HK-2 (cell line): ENCODE measurements at regions not wholly inside any gene's neighbourhood (a gene's known extent, or its start where the extent isn't known, plus 50 kb on each side); places are given as distances from the start of the nearest gene placed in this dataset.

Experiments
- DNase-seq: peaks from one replicate; pipeline ENCODE4 v3.0.0-alpha.2; 2018; ENCODE audit not compliant: unreplicated experiment

- DNase-seq: no peak
These were observed 142.2 kb downstream of the IRS2 start for GRCh38 chr13:109644069-109644750.

DNA sequence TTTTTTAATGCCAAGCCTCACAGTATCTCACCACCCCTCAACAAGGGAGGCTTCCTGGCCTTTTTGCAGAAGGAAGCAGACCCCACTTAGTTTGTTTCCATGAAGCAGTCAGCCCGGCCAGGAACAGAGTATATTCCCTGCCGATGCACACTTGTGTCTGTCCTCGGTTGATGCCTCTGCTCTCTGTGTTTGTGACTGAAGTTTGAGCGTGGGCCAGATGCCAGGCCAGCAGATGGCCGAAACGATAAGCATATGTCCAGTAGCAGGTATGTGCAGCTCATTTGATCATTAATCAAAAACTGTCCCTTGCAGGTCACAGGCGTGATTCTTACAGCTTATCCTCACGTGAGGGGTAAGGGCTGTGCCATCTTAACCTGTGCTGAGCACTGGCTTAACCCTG, 144.0 kb downstream of the IRS2 start:
- no peak for DNase-seq

GRCh38 chr13:109636736-109637135, 149.6 kb downstream of the IRS2 start:
- no peak for DNase-seq

- DNase-seq: no peak
These were observed 155.3 kb downstream of the IRS2 start for GRCh38 chr13:109631069-109631468.

GRCh38 chr13:109630271-109630670, 156.1 kb downstream of the IRS2 start:
- DNase-seq: no peak

GRCh38 chr13:109629737-109630136, 156.6 kb downstream of the IRS2 start:
- no peak for DNase-seq

GRCh38 chr13:109628251-109628699, 158.1 kb downstream of the IRS2 start:
- no peak for DNase-seq

DNA sequence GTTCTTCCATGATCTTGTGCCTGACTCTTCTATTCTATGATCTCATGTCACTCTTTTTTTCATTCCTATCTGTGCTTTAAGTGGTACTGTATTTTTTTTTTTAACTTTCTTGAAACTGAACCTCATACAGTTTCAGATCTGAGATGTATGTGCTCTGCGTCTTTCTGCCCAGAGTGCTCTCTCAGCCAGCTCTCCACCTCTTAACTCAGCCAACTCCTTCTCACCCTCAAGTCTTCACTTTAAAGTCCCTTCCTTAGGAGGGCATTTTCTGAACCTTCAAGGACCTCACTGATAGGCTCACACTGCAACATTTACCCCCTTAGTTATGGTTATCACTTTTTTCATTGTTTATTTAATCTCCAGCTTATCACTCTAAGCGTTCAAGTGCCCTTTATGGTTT, 158.7 kb downstream of the IRS2 start:
- DNase-seq: no peak

- no peak for DNase-seq
These were observed 159.8 kb downstream of the IRS2 start for GRCh38 chr13:109626386-109627171.

DNA sequence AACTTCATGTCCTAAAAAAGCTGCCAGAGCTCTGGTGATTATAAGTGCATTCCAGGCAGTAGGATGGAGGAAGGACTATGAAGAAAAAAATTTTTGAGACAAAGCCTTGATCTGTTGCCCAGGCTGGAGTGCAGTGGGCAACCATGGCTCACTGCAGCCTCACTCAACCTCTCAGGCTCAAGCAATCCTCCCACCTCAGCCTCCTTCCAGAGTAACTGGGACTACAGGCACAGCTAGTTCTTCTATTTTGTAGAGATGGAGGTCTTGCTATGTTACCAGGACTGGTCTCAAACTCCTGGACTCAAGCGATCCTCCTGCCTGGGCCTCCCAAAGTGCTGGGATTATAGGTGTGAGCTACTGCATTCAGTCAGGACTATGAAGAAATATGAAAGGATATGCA, 161.2 kb downstream of the IRS2 start:
- DNase-seq: no peak

GRCh38 chr13:109622006-109622405, 164.4 kb downstream of the IRS2 start:
- no peak for DNase-seq

DNA sequence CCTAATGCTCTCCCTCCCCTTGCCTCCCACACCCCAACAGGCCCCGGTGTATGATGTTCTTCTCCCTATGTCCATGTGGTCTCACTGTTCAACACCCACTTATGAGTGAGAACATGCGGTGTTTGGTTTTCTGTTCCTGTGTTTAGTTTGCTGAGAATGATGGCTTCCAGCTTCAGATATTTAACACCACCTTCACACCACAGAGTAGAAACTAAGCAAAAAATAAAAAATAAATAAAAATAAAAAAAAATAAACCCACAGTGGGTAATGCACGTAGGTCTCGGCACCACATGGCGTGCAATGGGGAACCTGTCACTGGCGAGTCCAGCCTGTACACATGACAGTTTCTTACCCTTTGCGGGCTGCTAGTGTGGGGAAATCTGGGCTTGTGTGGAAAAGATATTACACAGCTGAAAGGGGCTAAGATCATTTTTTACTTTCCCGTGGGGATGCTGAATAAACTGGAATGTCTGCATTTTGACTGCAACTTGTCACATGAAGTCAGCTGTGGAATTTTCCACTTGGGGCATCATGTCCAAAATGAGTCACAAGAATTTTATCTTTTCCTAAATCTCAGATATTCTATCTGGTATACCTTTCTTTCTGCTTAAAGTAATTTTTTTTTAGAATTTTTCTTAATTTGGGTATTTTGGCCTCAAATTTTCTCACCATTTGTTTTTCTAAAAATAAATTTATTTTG, 170.5 kb downstream of the IRS2 start:
- DNase-seq: no peak

GRCh38 chr13:109611912-109612691, 174.3 kb downstream of the IRS2 start:
- no peak for DNase-seq

DNA sequence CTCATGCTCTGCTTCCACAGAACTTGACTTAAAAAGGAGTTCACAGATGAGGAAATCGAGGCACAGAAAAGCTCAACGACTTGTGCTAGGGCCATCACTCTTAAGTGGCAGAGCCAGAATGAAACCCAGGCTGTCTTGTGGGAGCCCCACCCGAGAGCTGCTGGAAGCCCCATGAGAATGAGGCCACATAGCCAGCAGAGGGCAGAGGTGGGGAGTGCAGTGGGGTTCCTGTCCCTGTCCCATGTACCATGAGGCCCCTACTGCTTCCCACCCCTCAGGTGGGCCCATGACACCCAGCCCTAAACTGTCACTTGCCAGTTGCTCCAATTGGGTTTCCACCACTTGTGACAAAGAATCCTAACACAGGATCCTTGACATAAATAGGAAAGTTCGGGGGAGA, 175.9 kb downstream of the IRS2 start:
- DNase-seq: peak; percentile 2

- DNase-seq: no peak
These were observed 177.9 kb downstream of the IRS2 start for GRCh38 chr13:109608503-109608902.

- DNase-seq: no peak
These were observed 178.3 kb downstream of the IRS2 start for GRCh38 chr13:109608059-109608458.

- DNase-seq: no peak
These were observed 179.9 kb downstream of the IRS2 start for GRCh38 chr13:109606520-109606919.

DNA sequence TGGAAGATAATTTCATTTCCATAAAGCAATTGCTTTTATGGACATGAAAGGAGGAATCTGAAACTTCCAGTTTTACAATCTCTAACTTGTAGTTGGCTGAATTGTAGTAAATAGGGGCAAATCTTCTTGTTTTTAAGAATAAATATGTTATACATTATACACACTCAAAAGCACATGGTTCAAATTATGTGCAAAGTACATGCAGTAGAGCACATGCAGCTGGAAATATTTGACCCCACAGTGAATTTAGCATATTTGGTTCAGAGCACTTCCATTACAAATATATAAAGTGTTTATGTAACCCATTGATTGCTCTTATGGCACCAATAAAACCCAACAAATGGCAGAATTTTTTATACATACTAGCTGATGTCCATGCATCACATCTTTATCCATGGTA, 180.5 kb downstream of the IRS2 start:
- DNase-seq: no peak

DNA sequence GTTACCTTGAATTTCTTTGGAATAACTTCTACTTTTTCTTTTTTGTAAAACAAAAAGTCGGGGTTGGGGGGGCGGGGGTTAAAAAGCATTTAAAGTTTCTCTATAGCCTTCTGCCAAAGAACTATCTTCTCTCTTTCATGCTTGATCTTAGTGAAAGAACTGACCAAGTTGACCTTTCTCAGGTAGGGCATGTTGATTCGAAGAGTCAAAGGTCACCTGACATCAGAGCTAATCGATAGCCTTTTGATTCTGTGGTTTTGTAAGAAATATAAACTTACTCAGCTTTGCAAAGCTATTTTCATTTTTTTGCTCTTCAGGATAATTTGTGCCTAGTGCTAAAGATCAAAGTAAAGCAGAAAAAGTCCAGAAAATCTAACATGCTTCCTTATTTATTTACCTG, 181.5 kb downstream of the IRS2 start:
- DNase-seq: no peak

DNA sequence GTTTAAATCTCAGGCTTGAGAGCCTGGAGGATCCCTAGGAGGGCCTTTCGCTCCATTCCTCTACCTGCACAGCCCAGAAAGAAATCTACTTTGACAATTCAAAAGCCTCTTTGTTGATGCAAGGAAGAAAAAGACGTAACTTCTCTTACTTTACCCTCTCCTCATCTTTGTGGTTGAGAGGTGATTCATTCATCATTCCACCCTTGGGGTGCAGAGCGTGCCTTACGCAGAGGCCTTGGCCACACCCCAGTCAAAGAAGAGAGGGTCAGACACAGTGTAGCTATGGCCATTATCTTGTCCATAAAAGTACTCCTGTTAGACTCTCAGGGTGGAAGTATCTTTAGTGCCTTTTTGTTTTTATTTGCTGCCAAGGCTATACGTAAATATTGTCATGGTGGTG, 184.0 kb downstream of the IRS2 start:
- no peak for DNase-seq

GRCh38 chr13:109599901-109600657, 186.3 kb downstream of the IRS2 start:
- no peak for DNase-seq
